Small intestine (tissue), 7 donors: ENCODE measurements at regions not wholly inside any gene's neighbourhood (a gene's known extent, or its start where the extent isn't known, plus 50 kb on each side); places are given as distances from the start of the nearest gene placed in this dataset.
A peak's percentile ranks its signal among the peaks of the same experiment; 100 is the strongest.

Experiments used
- DNase-seq, 2 donors: peaks; one replicate each; pipeline versions ENCODE4 v3.0.0 to v3.0.0-alpha.2; 2013
- FAIRE-seq: peaks from 2 replicates; lab custom pipeline; 2012; peaks lifted over from hg19 to GRCh38; lab: Jason Lieb, UNC
- H3K27ac ChIP-seq, 3 donors: one replicate each; pipeline ENCODE4 v1.5.1; 2013; ENCODE audit warnings: low read length in 2 of 3, mild to moderate bottlenecking in 2 of 3, control low read depth in 1 of 3, inconsistent platforms in 1 of 3, low read depth in 1 of 3, moderate library complexity in 1 of 3
- H3K27me3 ChIP-seq, 3 donors: one replicate each; pipeline ENCODE4 v1.6.1; 2013; ENCODE audit warnings: low read length in 3 of 3, inconsistent platforms in 1 of 3; ENCODE audit not compliant: control insufficient read depth in 3 of 3, insufficient read depth in 3 of 3
- H3K36me3 ChIP-seq, 3 donors: one replicate each; pipeline ENCODE4 v1.6.1; 2013; ENCODE audit warnings: low read length in 3 of 3, inconsistent platforms in 1 of 3, low read depth in 1 of 3, mild to moderate bottlenecking in 1 of 3, moderate library complexity in 1 of 3; ENCODE audit not compliant: control insufficient read depth in 3 of 3, insufficient read depth in 2 of 3
- H3K4me1 ChIP-seq, 3 donors: one replicate each; pipeline ENCODE4 v1.6.1; 2013; ENCODE audit warnings: low read length in 2 of 3, inconsistent platforms in 1 of 3, low read depth in 1 of 3, mild to moderate bottlenecking in 1 of 3, moderate library complexity in 1 of 3; ENCODE audit not compliant: control insufficient read depth in 3 of 3, insufficient read depth in 2 of 3
- H3K4me3 ChIP-seq, 3 donors: one replicate each; pipeline ENCODE4 v1.5.1; 2013; ENCODE audit warnings: low read length in 3 of 3, control low read depth in 1 of 3, inconsistent platforms in 1 of 3, low read depth in 1 of 3, mild to moderate bottlenecking in 1 of 3, moderate library complexity in 1 of 3
- H3K9me3 ChIP-seq, 2 donors: one replicate each; pipeline ENCODE4 v1.6.1; 2013; ENCODE audit warnings: low read depth in 1 of 2, low read length in 1 of 2; ENCODE audit not compliant: control insufficient read depth in 2 of 2, insufficient read depth in 1 of 2
- WGBS, 3 donors: extraction: QIAGEN DNeasy Blood & Tissue Kit; methylation state at CpG; one replicate each; pipeline ENCODE4 v1.1.7; 2013; 5-methylcytosine and 5-hydroxymethylcytosine counted together
- donor health status: healthy with polysubstance abuse.
- donor health status: control.
- donor health status: control.
- donor health status: Bipolar disorder and iron deficiency.
- donor health status: healthy.

- Histone ChIP-seq H3K27ac (no peak overlapping the region), H3K36me3 (no peaks in the 10 kb centered on the region), H3K4me1 (peaks cover 0 to 3% (median 0%) of the 10 kb centered on the region in 3 donors), H3K9me3 (no peaks in the 10 kb centered on the region), H3K27me3 (no peaks in the 10 kb centered on the region), H3K4me3 (no peak overlapping the region)
- DNase-seq (peak in 1 of 2 donors; percentile 12), FAIRE-seq (no peak)
Measured at GRCh38 chr12:91401190-91401589, 218.6 kb upstream of the DCN start.

- Histone ChIP-seq H3K36me3 (no peaks in the 10 kb centered on the region), H3K27me3 (no peaks in the 10 kb centered on the region), H3K27ac (no peak overlapping the region), H3K4me3 (no peak overlapping the region), H3K9me3 (peaks cover 0 to 3% of the 10 kb centered on the region in 2 donors), H3K4me1 (peaks cover 0 to 11% (median 0%) of the 10 kb centered on the region in 3 donors)
- WGBS, 3 donors, result 55 to 65% (median 59%) methylated on average over 4 of the region's 4 CpGs
- FAIRE-seq (no peak), DNase-seq (no peak)
Measured at GRCh38 chr12:91400271-91400670, 217.7 kb upstream of the DCN start.

GRCh38 chr12:91397866-91398532 lies 215.4 kb upstream of the DCN start:
- Histone ChIP-seq H3K27me3 (no peaks in the 10 kb centered on the region), H3K36me3 (no peaks in the 10 kb centered on the region), H3K27ac (no peak overlapping the region), H3K9me3 (peaks cover 0 to 20% of the 10 kb centered on the region in 2 donors), H3K4me3 (no peak overlapping the region), H3K4me1 (peaks cover 0 to 17% (median 0%) of the 10 kb centered on the region in 3 donors)
- WGBS, 3 donors, result 88 to 93% (median 93%) methylated on average over 4 of the region's 4 CpGs
- no peak for DNase-seq
- no peak for FAIRE-seq

GRCh38 chr12:91396293-91396692 lies 213.7 kb upstream of the DCN start:
- DNase-seq (peak; percentile 70 to 83), FAIRE-seq (no peak)
- no peaks in the 10 kb centered on the region for H3K27me3 ChIP-seq
- no peaks in the 10 kb centered on the region for H3K36me3 ChIP-seq
- no peak overlapping the region for H3K4me3 ChIP-seq
- peaks cover 0 to 26% of the 10 kb centered on the region in 2 donors for H3K9me3 ChIP-seq
- H3K4me1 ChIP-seq, result peaks cover 0 to 17% (median 0%) of the 10 kb centered on the region in 3 donors
- peak overlapping the region in 1 of 3 donors; percentile 47 for H3K27ac ChIP-seq

GRCh38 chr12:91395628-91396135 lies 213.1 kb upstream of the DCN start:
- Histone ChIP-seq H3K4me3 (no peak overlapping the region), H3K27me3 (no peaks in the 10 kb centered on the region), H3K9me3 (peaks cover 0 to 26% of the 10 kb centered on the region in 2 donors), H3K27ac (peak overlapping the region in 1 of 3 donors; percentile 47), H3K4me1 (peaks cover 0 to 17% (median 0%) of the 10 kb centered on the region in 3 donors), H3K36me3 (no peaks in the 10 kb centered on the region)
- 71 to 82% (median 75%) methylated on average over 5 of the region's 5 CpGs for WGBS, 3 donors
- FAIRE-seq, result no peak
- peak; percentile 57 to 71 for DNase-seq

- H3K36me3 ChIP-seq, result no peaks in the 10 kb centered on the region
- peak in 1 of 2 donors; percentile 76 for DNase-seq
- WGBS, 3 donors, result 27 to 79% (median 31%) methylated on average over 1 of the region's 1 CpG
- no peak for FAIRE-seq
- peaks cover 0 to 17% (median 0%) of the 10 kb centered on the region in 3 donors for H3K4me1 ChIP-seq
- H3K27me3 ChIP-seq, result no peaks in the 10 kb centered on the region
- no peak overlapping the region for H3K27ac ChIP-seq
- H3K4me3 ChIP-seq, result no peak overlapping the region
- H3K9me3 ChIP-seq, result peaks cover 0 to 29% of the 10 kb centered on the region in 2 donors
Measured at GRCh38 chr12:91394903-91395302, 212.3 kb upstream of the DCN start.

GRCh38 chr12:91388573-91388972 lies 206.0 kb upstream of the DCN start:
- no peaks in the 10 kb centered on the region for H3K4me1 ChIP-seq
- H3K36me3 ChIP-seq, result no peaks in the 10 kb centered on the region
- H3K9me3 ChIP-seq, result peaks cover 0 to 15% of the 10 kb centered on the region in 2 donors
- WGBS, 3 donors, result 44 to 54% (median 53%) methylated on average over 1 of the region's 1 CpG
- no peak for DNase-seq
- peak overlapping the region in 1 of 3 donors; percentile 14 for H3K27ac ChIP-seq
- no peak for FAIRE-seq
- H3K4me3 ChIP-seq, result no peak overlapping the region
- H3K27me3 ChIP-seq, result no peaks in the 10 kb centered on the region

GRCh38 chr12:91387461-91388134 lies 205.0 kb upstream of the DCN start:
- FAIRE-seq, result no peak

More at GRCh38 chr12:91387461-91388134, 205.0 kb upstream of the DCN start:
- no peaks in the 10 kb centered on the region for H3K4me1 ChIP-seq
- H3K27ac ChIP-seq, result no peak overlapping the region
- WGBS, 3 donors, result 75 to 84% (median 77%) methylated on average over 2 of the region's 2 CpGs
- no peaks in the 10 kb centered on the region for H3K36me3 ChIP-seq
- no peak for DNase-seq
- H3K9me3 ChIP-seq, result peaks cover 0 to 6% of the 10 kb centered on the region in 2 donors
- no peak overlapping the region for H3K4me3 ChIP-seq
- H3K27me3 ChIP-seq, result no peaks in the 10 kb centered on the region
